Stimulated activated naive CD8-positive, alpha-beta T cell treated with anti-CD3 and anti-CD28 coated beads, Interleukin-15, Interleukin-2, amounts not matched to agents 100 U/mL and 50 U/mL, for 24 hours (primary cell): ENCODE measurements at regions not wholly inside any gene's neighbourhood (a gene's known extent, or its start where the extent isn't known, plus 50 kb on each side); places are given as distances from the start of the nearest gene placed in this dataset.

Source experiments
- ATAC-seq: fragments of 150-1000 bp; cut with Tn5 transposase; one replicate; pipeline ENCODE4 v1.10.0; 2021
- DNase-seq: peaks from one replicate; pipeline ENCODE4 v3.0.0; 2021

- DNase-seq = no peak
- ATAC-seq = no peak
Measured at GRCh38 chr4:153137677-153138630, 66.3 kb upstream of the TRIM2 start.

DNA sequence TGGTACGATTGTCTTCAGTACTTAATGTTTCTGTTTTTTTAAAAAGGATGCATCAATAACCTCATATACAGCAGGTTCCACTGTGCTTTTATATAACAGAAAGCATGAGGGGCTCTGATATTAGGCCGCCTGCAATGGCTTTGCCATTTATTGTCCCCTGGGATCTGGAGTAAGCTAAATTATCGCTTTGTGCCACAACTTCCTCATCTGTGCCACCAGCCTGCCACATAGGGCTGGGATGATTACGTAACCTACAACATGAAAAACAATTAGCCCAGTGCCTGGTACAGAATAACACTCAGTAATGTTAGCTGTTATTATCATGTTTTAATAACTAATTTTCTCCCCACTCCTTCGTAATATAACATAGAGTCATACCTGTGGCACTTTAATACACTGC lies 65.5 kb upstream of the TRIM2 start:
- ATAC-seq = no peak
- DNase-seq = no peak

- ATAC-seq = no peak
- DNase-seq = no peak
Measured at GRCh38 chr4:153140294-153140693, 63.9 kb upstream of the TRIM2 start.

- DNase-seq (no peak), ATAC-seq (no peak)
Measured at GRCh38 chr4:153141238-153141637, 63.0 kb upstream of the TRIM2 start.

GRCh38 chr4:153142700-153143438 lies 61.4 kb upstream of the TRIM2 start:
- ATAC-seq = no peak
- peak; percentile 47 for DNase-seq

- DNase-seq (no peak), ATAC-seq (no peak)
Measured at GRCh38 chr4:153143527-153144348, 60.5 kb upstream of the TRIM2 start.

DNA sequence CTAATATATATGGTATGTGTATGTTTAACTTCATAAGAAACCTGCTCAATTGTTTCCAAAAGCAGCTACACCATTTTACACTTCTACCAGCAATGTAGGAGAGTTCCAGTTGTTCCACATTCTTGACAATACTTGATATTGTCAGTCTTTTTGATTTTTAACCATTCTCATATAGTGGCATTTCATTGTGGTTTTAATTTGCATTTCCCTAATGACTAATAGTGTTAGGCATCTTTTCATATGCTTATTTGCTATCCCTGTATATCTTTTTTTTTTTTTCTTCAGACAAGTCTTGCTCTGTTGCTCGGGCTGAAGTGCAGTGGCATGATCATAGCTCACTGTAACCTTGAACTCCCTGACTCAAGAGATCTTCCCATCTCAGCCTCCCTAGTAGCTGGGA lies 58.2 kb upstream of the TRIM2 start:
- no peak for ATAC-seq
- DNase-seq = no peak

GRCh38 chr4:153146961-153147360 lies 57.3 kb upstream of the TRIM2 start:
- ATAC-seq (no peak), DNase-seq (no peak)

DNA sequence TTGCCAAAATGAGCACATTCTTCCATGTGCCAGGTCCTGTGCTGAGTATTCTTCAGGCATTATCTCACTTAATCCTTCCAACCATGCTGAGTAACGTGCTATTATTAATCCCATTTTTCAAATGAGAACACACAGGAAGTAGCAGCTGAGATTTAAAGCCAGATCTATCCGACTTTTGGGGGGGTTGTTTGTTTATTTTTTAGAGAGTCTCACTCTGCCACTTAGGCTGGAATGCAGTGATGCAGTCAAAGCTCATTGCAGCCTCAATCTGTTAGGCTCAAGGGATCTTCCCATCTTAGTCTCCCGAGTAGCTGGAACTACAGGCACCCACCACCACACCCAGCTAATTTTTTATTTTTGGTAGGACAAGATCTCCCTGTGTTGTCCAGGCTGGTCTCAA lies 55.5 kb upstream of the TRIM2 start:
- DNase-seq = no peak
- no peak for ATAC-seq

DNA sequence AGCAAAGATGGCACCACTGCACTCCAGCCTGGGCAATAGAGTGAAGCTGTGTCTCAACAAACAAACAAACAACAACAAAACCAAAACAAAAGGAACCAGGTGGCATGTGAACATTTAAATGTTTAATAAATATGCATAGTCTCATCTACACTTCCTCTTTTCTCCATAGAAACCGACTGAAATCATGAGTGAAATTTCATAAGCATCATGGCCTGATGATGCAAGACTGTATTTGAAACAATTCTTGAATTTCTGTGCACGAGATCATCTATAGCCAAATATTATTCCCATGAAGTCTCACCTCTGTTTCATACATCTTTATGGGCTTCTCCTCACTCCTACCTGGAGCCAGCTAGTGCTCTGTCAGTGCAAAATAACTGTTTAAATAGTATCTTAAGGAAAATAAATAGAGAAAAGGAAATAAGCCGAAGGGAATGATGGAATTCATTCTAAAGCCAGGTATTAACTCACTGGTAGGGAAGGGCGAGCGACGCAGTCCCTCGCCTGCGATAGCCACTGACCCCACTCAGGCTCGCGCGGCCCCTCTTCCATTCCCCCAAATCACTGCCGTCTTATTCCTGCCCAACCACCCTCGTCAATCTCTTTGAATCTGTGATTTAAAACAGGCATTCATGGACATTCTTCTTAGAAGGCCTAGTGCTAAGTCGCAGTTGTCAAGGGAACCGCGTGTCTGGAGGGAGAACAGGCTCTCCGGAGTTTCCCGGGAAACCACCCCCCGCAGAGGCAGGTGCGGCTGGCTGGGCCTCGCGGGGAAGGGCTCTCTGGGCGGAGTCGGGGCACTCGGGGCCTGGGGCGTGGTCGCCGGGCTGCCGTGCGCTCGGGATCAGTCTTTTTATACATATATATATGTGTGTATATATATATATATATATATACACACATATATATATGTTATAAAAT lies 52.4 kb upstream of the TRIM2 start:
- DNase-seq = peak; percentile 65
- no peak for ATAC-seq

DNA sequence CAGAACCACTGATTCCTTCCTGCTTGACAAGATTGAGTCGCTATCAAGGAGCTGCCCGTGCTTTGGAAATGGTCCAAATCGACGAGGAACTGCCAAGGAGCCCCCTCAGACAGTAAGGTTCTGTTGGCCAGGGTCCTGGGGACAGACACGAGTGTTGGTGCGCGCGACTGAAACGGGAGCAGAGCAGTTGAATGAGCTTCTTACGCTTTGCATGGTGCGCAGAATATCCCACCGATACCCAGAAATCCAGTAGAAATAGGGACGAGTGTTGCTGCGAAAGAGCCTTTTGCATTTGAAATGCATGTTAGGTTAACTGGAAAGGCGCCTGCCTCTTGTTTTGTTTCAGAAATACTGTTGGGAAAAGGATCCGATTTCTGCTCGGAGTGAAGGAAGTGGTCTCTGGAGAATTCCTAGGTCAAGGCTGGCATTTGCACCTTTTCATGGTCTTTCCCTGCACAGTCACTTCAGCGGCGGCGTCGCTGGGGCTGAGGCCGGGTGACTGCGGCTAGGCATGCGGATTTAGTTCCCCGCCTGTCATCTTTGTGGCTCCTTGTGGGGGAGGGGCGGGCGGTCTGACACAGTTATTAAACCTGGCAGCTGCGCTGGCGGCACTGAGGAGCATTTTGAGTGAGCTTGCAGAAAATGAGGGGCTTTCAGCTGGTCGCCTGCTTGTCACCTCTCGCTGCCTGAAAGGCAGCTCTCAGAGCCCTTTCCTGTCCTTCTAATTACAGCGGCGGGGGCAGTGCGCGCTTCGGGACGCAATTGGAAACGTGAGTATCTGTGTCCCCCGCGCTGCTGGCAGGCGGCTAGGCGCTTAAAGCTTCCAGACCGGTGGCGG lies 51.5 kb upstream of the TRIM2 start:
- DNase-seq (peak; percentile 85), ATAC-seq (peak; percentile 47)

GRCh38 chr4:153153339-153153871 lies 50.8 kb upstream of the TRIM2 start:
- peak; percentile 75 for DNase-seq

GRCh38 chr4:153154007-153154975 lies 50.0 kb upstream of the TRIM2 start:
- DNase-seq (no peak), ATAC-seq (no peak)

More at GRCh38 chr4:153153339-153153871, 50.8 kb upstream of the TRIM2 start:
- peak; percentile 92 for ATAC-seq
